ENCODE measurements at regions not wholly inside any gene's neighbourhood (a gene's known extent, or its start where the extent isn't known, plus 50 kb on each side); places are given as distances from the start of the nearest gene placed in this dataset.

DNA sequence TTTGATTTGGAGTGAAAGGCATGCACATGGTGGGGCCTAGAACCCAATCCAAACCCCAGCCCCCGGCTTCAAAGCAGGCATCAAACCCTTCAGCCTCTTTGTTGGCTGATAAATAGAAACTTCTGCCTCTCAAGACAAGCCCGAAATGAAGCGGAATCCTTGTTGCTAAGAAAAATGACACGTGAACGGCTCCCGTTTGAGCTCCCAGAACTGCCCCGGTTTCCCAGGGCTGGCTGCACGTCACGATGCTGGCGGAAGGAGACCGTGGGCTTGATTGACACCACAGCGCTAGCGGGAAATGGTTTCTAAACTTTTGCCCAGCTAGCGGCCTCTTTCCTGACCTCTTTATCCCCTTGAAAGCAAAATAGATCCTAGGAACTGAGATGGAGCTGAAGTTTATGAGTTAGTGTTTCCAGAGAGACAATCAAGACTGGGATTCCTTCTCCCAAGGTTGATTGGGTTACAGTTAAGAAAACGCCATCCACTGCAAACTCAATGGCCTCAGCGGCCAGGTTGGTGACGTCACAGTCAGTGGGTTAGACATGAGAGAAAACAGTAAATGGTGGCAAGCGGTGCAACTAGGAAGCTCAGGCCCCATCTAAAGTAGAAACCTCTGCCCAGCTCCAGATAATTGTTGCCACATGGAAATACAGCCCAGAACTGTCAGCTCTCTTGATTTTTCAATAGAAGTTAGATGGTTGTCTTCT is 117.0 kb downstream of the ANKRD60 start:
- TF ChIP-seq, protein P1, sequence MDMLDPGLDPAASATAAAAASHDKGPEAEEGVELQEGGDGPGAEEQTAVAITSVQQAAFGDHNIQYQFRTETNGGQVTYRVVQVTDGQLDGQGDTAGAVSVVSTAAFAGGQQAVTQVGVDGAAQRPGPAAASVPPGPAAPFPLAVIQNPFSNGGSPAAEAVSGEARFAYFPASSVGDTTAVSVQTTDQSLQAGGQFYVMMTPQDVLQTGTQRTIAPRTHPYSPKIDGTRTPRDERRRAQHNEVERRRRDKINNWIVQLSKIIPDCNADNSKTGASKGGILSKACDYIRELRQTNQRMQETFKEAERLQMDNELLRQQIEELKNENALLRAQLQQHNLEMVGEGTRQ (IDR thresholded peaks at IDR 0.05; ENCODE audit: low read length), result no peak
- TF ChIP-seq JUND (IDR thresholded peaks at IDR 0.05; ENCODE audit: low read length) (no peak), SP1 (IDR thresholded peaks at IDR 0.05; ENCODE audit: low read depth, low read length) (no peak)
- Histone ChIP-seq H3K79me2 (ENCODE audit: control insufficient read depth in 1 of 2, insufficient read depth in 2 of 2, low read length in 2 of 2) (no peaks in the 10 kb centered on the region), H3K18ac (ENCODE audit: extremely low read depth, low read length) (no peak overlapping the region), H4K20me1 (replicated peaks in 1 of 2; ENCODE audit: control insufficient read depth in 1 of 2, insufficient read depth in 2 of 2, low read length in 2 of 2) (no peaks in the 10 kb centered on the region), H3K23me2 (ENCODE audit: low read depth, low read length) (no peaks in the 10 kb centered on the region), H2BK5ac (ENCODE audit: low read depth, low read length) (no peak overlapping the region), H3K27me3 (replicated peaks in 1 of 4; ENCODE audit: control insufficient read depth in 3 of 4, extremely low read depth in 1 of 4, insufficient read depth in 3 of 4, low read length in 3 of 4) (no peaks in the 10 kb centered on the region; a peak in 2 of 7 replicates), H2BK12ac (ENCODE audit: low read depth, low read length) (no peak overlapping the region), H3K23ac (ENCODE audit: insufficient read length) (no peak overlapping the region), H2BK120ac (replicated peaks; ENCODE audit: low read depth, low read length) (no peak overlapping the region), H3K27ac (ENCODE audit: low read depth, low read length) (no peak overlapping the region), H3K9ac (replicated peaks in 1 of 4; ENCODE audit: extremely low read depth in 1 of 4, low read depth in 3 of 4, low read length in 3 of 4) (no peak overlapping the region), H3K79me1 (ENCODE audit: low read depth, low read length) (no peaks in the 10 kb centered on the region), H3K14ac (ENCODE audit: insufficient read length) (no peak overlapping the region), H3K4ac (replicated peaks; ENCODE audit: insufficient read length, low read depth, low read length) (no peak overlapping the region), H2AFZ (ENCODE audit: low read length) (no peak overlapping the region), H3K4me2 (ENCODE audit: insufficient read depth in 1 of 2, low read depth in 2 of 2, low read length in 2 of 2) (no peak overlapping the region), H4K5ac (ENCODE audit: insufficient read length, low read depth, low read length) (no peak overlapping the region), H4K8ac (ENCODE audit: extremely low read depth, insufficient read depth, low read length) (peak overlapping the region; percentile 35; the same call in 1 of the 2 replicates), H2BK20ac (ENCODE audit: low read length) (no peak overlapping the region), H2BK15ac (ENCODE audit: low read length) (no peak overlapping the region), H3K4me1 (replicated peaks in 1 of 4; ENCODE audit: control insufficient read depth in 3 of 4, insufficient read depth in 4 of 4, low read length in 3 of 4) (no peaks in the 10 kb centered on the region), H3K4me3 (ENCODE audit: extremely low read depth in 1 of 4, insufficient read depth in 2 of 4, low read depth in 3 of 4, low read length in 4 of 4) (no peak overlapping the region), H2AK5ac (ENCODE audit: low read depth, low read length) (no peak overlapping the region), H3K36me3 (ENCODE audit: control insufficient read depth in 2 of 4, insufficient read depth in 4 of 4, low read length in 3 of 4) (no peaks in the 10 kb centered on the region), H3K56ac (replicated peaks; ENCODE audit: insufficient read length, low read depth, low read length) (no peak overlapping the region), H4K91ac (replicated peaks; ENCODE audit: insufficient read length, low read length) (no peak overlapping the region), H3K9me3 (ENCODE audit: insufficient read depth in 2 of 2, low read depth in 1 of 2, low read length in 1 of 2) (no peaks in the 10 kb centered on the region)
- FAIRE-seq (no peak), DNase-seq (ENCODE audit: low read depth in 1 of 2, low spot score in 2 of 2) (peak in 1 of 2 experiments; percentile 32)
- ChIA-PET CTCF (ENCODE audit: partially characterized antibody) (interaction anchor here (0.6 to 1.2 kb wide), 5 partner anchors 13 to 457 kb away, joined by 3 read pairs; no protein-coding TSS in a partner anchor), POLR2A (ENCODE audit: partially characterized antibody) (no interaction called here)
- WGBS, 2 experiments (ENCODE audit: extremely low coverage in 1 of 2, insufficient coverage in 1 of 2, insufficient read length in 1 of 2, insufficient replicate concordance in 2 of 2, low coverage in 1 of 2, low lambda C conversion rate in 2 of 2, missing lambda C conversion rate in 1 of 2), result 88% methylated on average over 18 of the region's 18 CpGs; no CpG with 5 or more reads in 1 of the 2 experiments

All from H1 (cell line).